Central memory CD8-positive, alpha-beta T cell (primary cell): ENCODE measurements at regions not wholly inside any gene's neighbourhood (a gene's known extent, or its start where the extent isn't known, plus 50 kb on each side); places are given as distances from the start of the nearest gene placed in this dataset.

Experiments
- ATAC-seq: fragments of 150-1000 bp; cut with Tn5 transposase; replicated peaks from 2 replicates; pipeline ENCODE4 v1.10.0; 2022; ENCODE audit warnings: mild to moderate bottlenecking, moderate FRiP score, moderate number of reproducible peaks; ENCODE audit not compliant: poor library complexity, severe bottlenecking; ENCODE audit errors: extremely low read depth
- DNase-seq, 2 donors: peaks; one replicate each; pipeline ENCODE4 v3.0.0; 2021; ENCODE audit warnings: low spot score in 2 of 2
- H3K27ac Mint-ChIP-seq: one replicate; pipeline ENCODE4 v1.8.0; 2022; ENCODE audit warnings: low read depth, mild to moderate bottlenecking, moderate library complexity, mixed read lengths
- H3K27me3 Mint-ChIP-seq: one replicate; pipeline ENCODE4 v1.8.0; 2022; ENCODE audit warnings: mixed read lengths
- H3K36me3 Mint-ChIP-seq: one replicate; pipeline ENCODE4 v1.8.0; 2022; ENCODE audit warnings: mild to moderate bottlenecking, moderate library complexity, mixed read lengths; ENCODE audit not compliant: insufficient read depth
- H3K4me1 Mint-ChIP-seq: one replicate; pipeline ENCODE4 v1.8.0; 2022; ENCODE audit warnings: mixed read lengths
- H3K4me3 Mint-ChIP-seq: one replicate; pipeline ENCODE4 v1.8.0; 2022; ENCODE audit warnings: mild to moderate bottlenecking, moderate library complexity, mixed read lengths
- H3K9me3 Mint-ChIP-seq: one replicate; pipeline ENCODE4 v1.8.0; 2022; ENCODE audit warnings: mixed read lengths

GRCh38 chr6:9399916-9400315 is 964.6 kb upstream of the SLC35B3 start:
- Mint-ChIP-seq H3K4me1 (no peaks in the 10 kb centered on the region), H3K9me3 (peaks cover 18% of the 10 kb centered on the region), H3K36me3 (no peaks in the 10 kb centered on the region), H3K4me3 (no peak overlapping the region), H3K27me3 (no peaks in the 10 kb centered on the region), H3K27ac (no peak overlapping the region)
- DNase-seq (no peak), ATAC-seq (no peak)

DNA sequence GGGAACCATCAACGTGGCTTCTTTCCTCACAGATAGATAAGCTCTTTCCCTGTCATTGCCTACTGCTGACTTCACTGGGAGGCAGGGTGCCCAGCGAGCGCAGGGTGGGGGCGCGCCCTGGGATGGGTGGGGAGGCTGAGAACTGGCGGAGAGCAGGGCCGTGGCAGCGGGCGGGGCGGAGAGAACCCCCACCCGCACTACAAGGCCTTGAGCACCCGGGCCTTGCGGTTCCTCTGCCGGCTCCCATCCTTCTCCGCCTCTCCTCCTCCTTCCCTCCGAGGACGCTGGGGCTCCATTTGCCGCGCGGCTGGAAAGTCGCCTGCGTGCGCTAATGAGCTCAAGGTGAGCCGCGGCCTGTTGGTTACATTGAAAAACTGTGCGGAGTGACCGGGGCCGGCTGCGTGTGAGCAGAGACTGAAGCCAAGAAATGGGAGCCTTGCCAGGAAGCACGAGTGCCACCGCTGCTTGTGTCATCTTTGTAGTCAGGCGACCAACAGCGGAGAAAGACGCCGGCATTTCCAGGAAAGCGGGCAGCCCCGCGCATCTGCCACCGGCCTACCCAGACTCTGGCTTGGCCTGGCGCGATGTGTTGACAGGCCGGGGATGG is 963.5 kb upstream of the SLC35B3 start:
- H3K4me3 Mint-ChIP-seq: no peak overlapping the region
- H3K27ac Mint-ChIP-seq: no peak overlapping the region
- DNase-seq (no peak), ATAC-seq (no peak)
- H3K9me3 Mint-ChIP-seq: peaks cover 18% of the 10 kb centered on the region
- H3K27me3 Mint-ChIP-seq: no peaks in the 10 kb centered on the region
- no peaks in the 10 kb centered on the region for H3K4me1 Mint-ChIP-seq
- no peaks in the 10 kb centered on the region for H3K36me3 Mint-ChIP-seq

GRCh38 chr6:9398071-9398766 is 962.9 kb upstream of the SLC35B3 start:
- no peaks in the 10 kb centered on the region for H3K27me3 Mint-ChIP-seq
- H3K4me3 Mint-ChIP-seq: no peak overlapping the region
- peaks cover 18% of the 10 kb centered on the region for H3K9me3 Mint-ChIP-seq

DNA sequence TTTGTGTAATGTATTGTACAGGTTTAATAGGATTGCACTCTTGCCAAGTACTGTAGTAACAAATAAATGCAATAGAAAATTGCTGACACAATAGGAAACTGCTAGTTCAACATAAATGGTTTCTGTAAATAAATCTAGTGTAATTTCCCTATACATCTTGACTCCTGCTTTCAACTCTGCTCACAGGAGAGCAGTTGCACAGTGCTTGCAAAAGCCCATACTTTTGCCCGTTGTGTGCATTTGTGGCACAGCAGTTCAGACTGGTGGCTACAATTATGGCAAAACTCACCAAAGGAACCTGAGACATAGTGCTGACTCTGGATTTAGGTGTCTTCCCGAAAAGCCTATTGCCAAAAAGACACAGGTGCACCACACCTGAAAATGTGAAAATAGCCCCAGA is 953.3 kb upstream of the SLC35B3 start:
- no peaks in the 10 kb centered on the region for H3K27me3 Mint-ChIP-seq

More at GRCh38 chr6:9398071-9398766, 962.9 kb upstream of the SLC35B3 start:
- no peaks in the 10 kb centered on the region for H3K36me3 Mint-ChIP-seq
- DNase-seq: no peak
- no peak for ATAC-seq
- H3K27ac Mint-ChIP-seq: no peak overlapping the region
- H3K4me1 Mint-ChIP-seq: no peaks in the 10 kb centered on the region

DNA sequence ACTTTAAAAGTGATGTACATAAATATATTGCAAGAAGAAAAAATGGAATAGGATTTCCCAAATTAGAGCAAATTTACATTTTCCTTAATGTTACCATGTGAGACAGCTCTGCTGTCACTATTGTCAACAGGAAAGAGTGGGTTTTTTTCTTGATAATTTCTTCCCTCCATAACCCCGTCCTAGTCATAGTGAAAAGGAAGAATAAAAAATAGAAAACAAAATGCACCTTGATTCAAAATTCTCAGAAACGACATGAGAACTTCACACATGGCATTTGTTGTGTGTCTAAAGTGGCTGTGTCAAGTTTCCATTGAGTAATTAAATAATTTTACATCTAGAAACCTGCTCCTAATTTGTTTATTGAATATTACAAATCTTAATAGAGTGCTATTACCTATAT is 945.2 kb upstream of the SLC35B3 start:
- Mint-ChIP-seq H3K27ac (no peak overlapping the region), H3K27me3 (no peaks in the 10 kb centered on the region), H3K4me3 (no peak overlapping the region), H3K4me1 (no peaks in the 10 kb centered on the region), H3K36me3 (no peaks in the 10 kb centered on the region), H3K9me3 (peaks cover 14% of the 10 kb centered on the region)
- DNase-seq (no peak), ATAC-seq (no peak)

More for the DNA sequence above, 953.3 kb upstream of the SLC35B3 start:
- Mint-ChIP-seq H3K36me3 (no peaks in the 10 kb centered on the region), H3K4me1 (no peaks in the 10 kb centered on the region), H3K27ac (no peak overlapping the region), H3K9me3 (peaks cover 22% of the 10 kb centered on the region), H3K4me3 (no peak overlapping the region)
- no peak for DNase-seq
- no peak for ATAC-seq

DNA sequence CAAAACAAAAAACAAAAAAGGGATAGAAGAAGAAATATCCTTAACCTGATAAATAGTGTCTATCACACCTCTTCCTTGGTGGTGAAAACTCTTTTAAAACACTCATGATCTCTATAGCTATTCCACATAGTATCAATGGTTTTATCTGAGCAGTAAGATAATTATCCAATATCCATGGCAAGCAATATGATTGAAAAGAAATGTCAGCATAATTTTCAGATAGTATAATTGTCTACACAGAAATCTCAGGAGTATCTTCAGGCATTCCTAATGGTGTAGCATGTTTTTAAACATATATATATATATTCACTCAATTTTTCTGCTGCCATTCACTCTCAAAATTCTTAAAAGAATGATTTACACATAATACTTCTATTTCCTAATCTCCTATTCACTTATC is 938.0 kb upstream of the SLC35B3 start:
- ATAC-seq (no peak), DNase-seq (no peak)
- H3K9me3 Mint-ChIP-seq: peaks cover 14% of the 10 kb centered on the region
- no peaks in the 10 kb centered on the region for H3K4me1 Mint-ChIP-seq
- no peak overlapping the region for H3K27ac Mint-ChIP-seq
- no peaks in the 10 kb centered on the region for H3K36me3 Mint-ChIP-seq
- no peaks in the 10 kb centered on the region for H3K27me3 Mint-ChIP-seq
- no peak overlapping the region for H3K4me3 Mint-ChIP-seq

GRCh38 chr6:9370480-9370879 is 935.1 kb upstream of the SLC35B3 start:
- Mint-ChIP-seq H3K4me1 (no peaks in the 10 kb centered on the region), H3K27me3 (no peaks in the 10 kb centered on the region), H3K9me3 (peaks cover 14% of the 10 kb centered on the region), H3K4me3 (no peak overlapping the region), H3K27ac (no peak overlapping the region), H3K36me3 (no peaks in the 10 kb centered on the region)
- ATAC-seq: no peak
- no peak for DNase-seq

DNA sequence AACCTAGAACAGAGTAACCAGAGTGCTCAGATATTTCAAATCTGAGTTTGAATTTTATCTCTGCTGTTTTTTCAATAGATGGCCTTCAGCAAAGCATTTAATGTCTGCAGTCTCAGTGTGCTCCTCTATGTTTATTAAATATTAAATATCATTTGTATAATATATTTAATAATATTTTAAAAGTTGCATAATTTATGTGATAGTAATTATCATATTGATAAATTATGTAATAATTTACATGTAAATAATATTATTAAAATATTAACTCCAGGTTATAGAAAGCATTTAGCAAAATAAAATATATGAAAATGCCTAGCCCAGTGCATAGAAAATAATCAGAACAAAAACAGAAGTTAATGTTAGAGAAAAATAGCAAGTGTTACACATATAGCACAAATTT is 930.0 kb upstream of the SLC35B3 start:
- H3K9me3 Mint-ChIP-seq: peaks cover 8% of the 10 kb centered on the region
- H3K27me3 Mint-ChIP-seq: no peaks in the 10 kb centered on the region
- no peaks in the 10 kb centered on the region for H3K36me3 Mint-ChIP-seq
- H3K27ac Mint-ChIP-seq: no peak overlapping the region
- ATAC-seq: no peak
- H3K4me1 Mint-ChIP-seq: no peaks in the 10 kb centered on the region
- H3K4me3 Mint-ChIP-seq: no peak overlapping the region
- no peak for DNase-seq

DNA sequence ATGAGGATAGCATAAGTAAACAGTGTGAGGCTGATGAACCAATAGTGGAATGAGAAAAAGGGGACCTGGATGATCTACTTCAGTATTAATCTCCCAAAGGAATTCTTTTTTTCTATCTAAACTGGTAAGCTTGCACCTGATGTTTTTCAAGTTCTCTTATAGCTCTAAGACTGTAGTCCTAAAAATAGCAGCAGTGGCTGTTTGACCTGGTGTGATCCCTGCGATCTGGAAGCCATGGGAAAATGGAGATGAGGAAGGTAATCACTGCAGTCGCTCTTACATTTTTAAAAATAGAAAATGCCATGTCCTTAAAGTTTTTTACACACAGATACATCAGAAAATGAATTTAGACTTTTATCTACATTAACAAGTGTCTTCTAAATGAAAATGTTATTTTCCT is 926.4 kb upstream of the SLC35B3 start:
- Mint-ChIP-seq H3K4me1 (no peaks in the 10 kb centered on the region), H3K4me3 (no peak overlapping the region), H3K27me3 (no peaks in the 10 kb centered on the region), H3K9me3 (peaks cover 23% of the 10 kb centered on the region), H3K36me3 (no peaks in the 10 kb centered on the region), H3K27ac (no peak overlapping the region)
- DNase-seq (no peak), ATAC-seq (no peak)

DNA sequence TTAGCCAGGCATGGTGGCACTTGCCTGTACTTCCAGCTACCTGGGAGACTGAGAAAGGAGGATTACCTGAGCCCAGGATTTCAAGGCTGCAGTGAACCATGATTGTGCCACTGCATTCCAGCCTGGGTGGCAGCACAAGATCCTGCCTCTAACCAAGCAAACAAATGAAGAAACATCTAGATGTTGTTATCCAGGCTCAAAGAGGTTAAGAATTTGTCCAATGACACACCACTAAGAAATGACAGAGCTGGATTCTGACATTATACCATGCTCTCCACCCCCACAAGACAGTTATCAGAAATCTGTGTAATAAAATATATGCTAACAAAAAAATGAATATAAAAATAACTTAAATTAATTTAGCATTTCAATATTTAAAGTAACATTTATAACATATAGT is 925.5 kb upstream of the SLC35B3 start:
- DNase-seq: no peak
- H3K36me3 Mint-ChIP-seq: no peaks in the 10 kb centered on the region
- no peak for ATAC-seq
- H3K27me3 Mint-ChIP-seq: no peaks in the 10 kb centered on the region
- no peak overlapping the region for H3K27ac Mint-ChIP-seq
- no peak overlapping the region for H3K4me3 Mint-ChIP-seq
- H3K4me1 Mint-ChIP-seq: no peaks in the 10 kb centered on the region
- peaks cover 25% of the 10 kb centered on the region for H3K9me3 Mint-ChIP-seq

DNA sequence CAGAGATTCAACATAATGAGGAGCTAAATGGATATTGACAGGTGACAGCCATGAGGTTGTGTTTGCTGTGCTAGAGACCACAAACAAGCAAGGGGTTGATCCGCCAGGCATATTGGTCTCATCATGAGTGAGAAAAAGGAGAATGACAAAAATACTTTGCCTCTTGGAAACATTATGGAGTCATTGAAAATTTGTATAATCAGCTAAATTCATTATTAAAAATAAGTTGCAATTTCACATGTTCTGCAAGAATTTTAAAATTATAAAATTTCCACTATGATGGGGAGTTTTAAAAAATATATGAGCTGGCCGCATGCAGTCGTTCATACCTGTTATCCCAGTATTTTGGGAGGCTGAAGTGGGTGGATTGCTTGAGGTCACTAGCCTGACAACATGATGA is 912.3 kb upstream of the SLC35B3 start:
- ATAC-seq (no peak), DNase-seq (no peak)
- no peaks in the 10 kb centered on the region for H3K27me3 Mint-ChIP-seq
- no peaks in the 10 kb centered on the region for H3K4me1 Mint-ChIP-seq
- no peak overlapping the region for H3K4me3 Mint-ChIP-seq
- peaks cover 5% of the 10 kb centered on the region for H3K9me3 Mint-ChIP-seq
- H3K36me3 Mint-ChIP-seq: no peaks in the 10 kb centered on the region
- H3K27ac Mint-ChIP-seq: no peak overlapping the region

DNA sequence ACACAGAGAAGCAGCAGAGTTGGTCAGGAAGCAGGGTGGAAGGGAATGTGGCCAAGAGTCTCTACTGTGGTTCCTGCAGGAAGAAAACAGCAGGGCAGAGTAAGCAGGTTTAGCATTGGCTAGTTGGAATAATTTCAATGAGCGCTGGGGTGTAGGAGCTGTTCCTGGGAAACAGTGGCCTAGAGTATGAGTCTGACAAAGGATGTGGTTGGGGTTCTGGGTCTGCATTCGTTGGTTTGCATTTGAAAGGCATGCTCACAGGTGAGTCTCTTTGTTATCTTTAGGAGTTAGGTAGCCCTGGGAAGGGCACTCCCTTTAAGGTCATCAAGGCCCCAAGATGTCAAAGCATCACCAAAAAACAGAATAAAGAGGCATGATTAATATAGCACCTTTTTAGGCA is 911.6 kb upstream of the SLC35B3 start:
- no peak overlapping the region for H3K27ac Mint-ChIP-seq
- ATAC-seq: no peak

DNA sequence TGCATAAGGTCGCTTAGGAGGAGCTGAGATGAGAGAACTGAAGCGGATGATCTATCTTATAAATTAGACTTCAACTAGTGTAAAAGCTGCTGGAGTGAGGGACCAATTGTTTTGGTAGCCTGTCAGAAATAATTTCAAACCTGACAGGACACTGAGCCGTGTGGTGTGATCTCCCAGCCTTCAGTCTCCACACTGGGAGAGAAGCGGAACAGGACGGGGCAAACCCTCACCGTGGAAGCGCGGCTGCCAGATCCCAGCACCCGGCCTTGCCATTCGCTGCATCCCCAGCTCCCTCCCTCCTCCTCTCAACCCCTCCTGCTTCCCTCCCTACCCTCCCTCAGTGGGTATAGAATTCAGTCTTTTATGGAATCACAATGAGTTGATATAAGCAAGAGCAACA is 900.1 kb upstream of the SLC35B3 start:
- ATAC-seq: no peak
- H3K4me1 Mint-ChIP-seq: no peaks in the 10 kb centered on the region

More for the DNA sequence above, 911.6 kb upstream of the SLC35B3 start:
- H3K27me3 Mint-ChIP-seq: no peaks in the 10 kb centered on the region
- no peak overlapping the region for H3K4me3 Mint-ChIP-seq
- peaks cover 5% of the 10 kb centered on the region for H3K9me3 Mint-ChIP-seq
- no peak for DNase-seq
- H3K36me3 Mint-ChIP-seq: no peaks in the 10 kb centered on the region
- no peaks in the 10 kb centered on the region for H3K4me1 Mint-ChIP-seq

More for the DNA sequence above, 900.1 kb upstream of the SLC35B3 start:
- Mint-ChIP-seq H3K27me3 (no peaks in the 10 kb centered on the region), H3K27ac (no peak overlapping the region), H3K4me3 (no peak overlapping the region), H3K9me3 (peaks cover 14% of the 10 kb centered on the region), H3K36me3 (peaks cover 2% of the 10 kb centered on the region)
- DNase-seq: no peak
